Cardiac fibroblast (primary cell): ENCODE measurements at regions not wholly inside any gene's neighbourhood (a gene's known extent, or its start where the extent isn't known, plus 50 kb on each side); places are given as distances from the start of the nearest gene placed in this dataset.
A peak's percentile ranks its signal among the peaks of the same experiment; 100 is the strongest.

Experiments used
- DNase-seq, 2 donors: peaks; one replicate each; pipeline versions ENCODE4 v3.0.0 to v3.0.0-alpha.2; 2010; ENCODE audit warnings: low read depth in 2 of 2
- H3K4me3 ChIP-seq, 2 donors: replicated peaks in 1 of 2; 1 replicate in 1 of 2; 2 replicates in 1 of 2; pipeline ENCODE4 v1.5.1; 2011; ENCODE audit warnings: low read depth in 2 of 2, low read length in 2 of 2, mild to moderate bottlenecking in 2 of 2, moderate library complexity in 1 of 2
- CTCF ChIP-seq: IDR thresholded peaks from one replicate; pipeline ENCODE4 v1.5.1; 2011; ENCODE audit warnings: low read depth, mild to moderate bottlenecking, low read length, inconsistent platforms

- no peak for TF ChIP-seq CTCF
- DNase-seq, result no peak
- no peak overlapping the region for H3K4me3 ChIP-seq
Measured at GRCh38 chr9:75651709-75652108, 238.8 kb upstream of the PCSK5 start.

- DNase-seq, result no peak
- no peak overlapping the region for H3K4me3 ChIP-seq
- TF ChIP-seq CTCF, result no peak
Measured at GRCh38 chr9:75653335-75653734, 237.1 kb upstream of the PCSK5 start.

- DNase-seq, result no peak
Measured at GRCh38 chr9:75653750-75654149, 236.7 kb upstream of the PCSK5 start.

GRCh38 chr9:75657015-75657414, 233.5 kb upstream of the PCSK5 start:
- no peak for TF ChIP-seq CTCF
- H3K4me3 ChIP-seq, result no peak overlapping the region
- DNase-seq, result no peak

More at GRCh38 chr9:75653750-75654149, 236.7 kb upstream of the PCSK5 start:
- H3K4me3 ChIP-seq, result no peak overlapping the region
- TF ChIP-seq CTCF, result no peak

GRCh38 chr9:75658301-75658905, 232.1 kb upstream of the PCSK5 start:
- DNase-seq, result peak in 1 of 2 donors; percentile 8
- no peak for TF ChIP-seq CTCF
- no peak overlapping the region for H3K4me3 ChIP-seq

GRCh38 chr9:75664597-75664996, 225.9 kb upstream of the PCSK5 start:
- H3K4me3 ChIP-seq, result no peak overlapping the region
- no peak for TF ChIP-seq CTCF
- no peak for DNase-seq

- no peak for DNase-seq
- no peak for TF ChIP-seq CTCF
- no peak overlapping the region for H3K4me3 ChIP-seq
Measured at GRCh38 chr9:75666856-75667554, 223.5 kb upstream of the PCSK5 start.
